HL-60 (cell line): ENCODE measurements at regions not wholly inside any gene's neighbourhood (a gene's known extent, or its start where the extent isn't known, plus 50 kb on each side); places are given as distances from the start of the nearest gene placed in this dataset.

Experiments
- GABPA ChIP-seq: IDR thresholded peaks from 2 replicates; pipeline ENCODE4 v1.6.1; 2012; ENCODE audit warnings: low read depth
- POLR2AphosphoS5 ChIP-seq: IDR thresholded peaks from 2 replicates; pipeline ENCODE4 v1.6.1; 2012; ENCODE audit warnings: low read depth
- TF ChIP-seq, protein P1 (sequence below): IDR thresholded peaks from one replicate; pipeline ENCODE4 v1.5.1; 2011; ENCODE audit warnings: low read length, control low read depth, inconsistent platforms; ENCODE audit not compliant: insufficient read depth

DNA sequence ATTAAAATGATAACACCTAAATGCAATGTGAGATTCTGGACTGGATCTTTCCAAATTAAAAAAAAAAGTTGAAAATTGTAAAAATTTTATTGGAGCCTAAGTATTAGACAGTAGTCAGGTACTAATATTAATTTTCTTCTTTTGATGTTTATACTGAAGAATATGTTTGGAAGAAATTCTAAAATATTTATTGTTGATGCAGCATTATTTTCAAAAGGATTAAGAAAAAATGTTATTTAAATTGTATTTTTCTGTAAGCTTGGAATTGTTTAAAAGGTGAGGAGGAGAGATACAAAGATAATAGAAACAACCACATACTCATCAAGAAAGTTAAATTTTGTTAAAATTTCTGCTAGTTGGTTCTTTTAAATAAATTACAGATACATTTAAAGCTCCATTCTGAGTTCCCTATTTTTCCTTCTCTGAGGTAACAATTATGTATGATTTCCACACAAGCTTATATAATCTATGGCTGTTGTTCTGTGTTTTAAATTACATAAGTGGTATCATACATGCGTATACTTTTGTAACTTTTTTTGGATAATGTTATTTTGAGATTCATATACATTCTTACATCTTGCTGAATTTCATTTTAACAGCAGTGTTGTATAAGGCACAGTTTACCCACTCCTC, 180.3 kb upstream of the RGS18 start:
- TF ChIP-seq, protein P1, sequence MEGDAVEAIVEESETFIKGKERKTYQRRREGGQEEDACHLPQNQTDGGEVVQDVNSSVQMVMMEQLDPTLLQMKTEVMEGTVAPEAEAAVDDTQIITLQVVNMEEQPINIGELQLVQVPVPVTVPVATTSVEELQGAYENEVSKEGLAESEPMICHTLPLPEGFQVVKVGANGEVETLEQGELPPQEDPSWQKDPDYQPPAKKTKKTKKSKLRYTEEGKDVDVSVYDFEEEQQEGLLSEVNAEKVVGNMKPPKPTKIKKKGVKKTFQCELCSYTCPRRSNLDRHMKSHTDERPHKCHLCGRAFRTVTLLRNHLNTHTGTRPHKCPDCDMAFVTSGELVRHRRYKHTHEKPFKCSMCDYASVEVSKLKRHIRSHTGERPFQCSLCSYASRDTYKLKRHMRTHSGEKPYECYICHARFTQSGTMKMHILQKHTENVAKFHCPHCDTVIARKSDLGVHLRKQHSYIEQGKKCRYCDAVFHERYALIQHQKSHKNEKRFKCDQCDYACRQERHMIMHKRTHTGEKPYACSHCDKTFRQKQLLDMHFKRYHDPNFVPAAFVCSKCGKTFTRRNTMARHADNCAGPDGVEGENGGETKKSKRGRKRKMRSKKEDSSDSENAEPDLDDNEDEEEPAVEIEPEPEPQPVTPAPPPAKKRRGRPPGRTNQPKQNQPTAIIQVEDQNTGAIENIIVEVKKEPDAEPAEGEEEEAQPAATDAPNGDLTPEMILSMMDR = no peak
- TF ChIP-seq POLR2AphosphoS5 (no peak), GABPA (no peak)
